T follicular helper cell (primary cell): ENCODE measurements at regions not wholly inside any gene's neighbourhood (a gene's known extent, or its start where the extent isn't known, plus 50 kb on each side); places are given as distances from the start of the nearest gene placed in this dataset.
"Not testable (repeated sequence)": the region's sequence is repeated elsewhere in the genome, so short reads cannot be mapped to it uniquely, and the experiment has no call there.

Experiments
- DNase-seq: peaks from one replicate; pipeline ENCODE4 v3.0.0-alpha.2; 2020; ENCODE audit warnings: low read depth

DNA sequence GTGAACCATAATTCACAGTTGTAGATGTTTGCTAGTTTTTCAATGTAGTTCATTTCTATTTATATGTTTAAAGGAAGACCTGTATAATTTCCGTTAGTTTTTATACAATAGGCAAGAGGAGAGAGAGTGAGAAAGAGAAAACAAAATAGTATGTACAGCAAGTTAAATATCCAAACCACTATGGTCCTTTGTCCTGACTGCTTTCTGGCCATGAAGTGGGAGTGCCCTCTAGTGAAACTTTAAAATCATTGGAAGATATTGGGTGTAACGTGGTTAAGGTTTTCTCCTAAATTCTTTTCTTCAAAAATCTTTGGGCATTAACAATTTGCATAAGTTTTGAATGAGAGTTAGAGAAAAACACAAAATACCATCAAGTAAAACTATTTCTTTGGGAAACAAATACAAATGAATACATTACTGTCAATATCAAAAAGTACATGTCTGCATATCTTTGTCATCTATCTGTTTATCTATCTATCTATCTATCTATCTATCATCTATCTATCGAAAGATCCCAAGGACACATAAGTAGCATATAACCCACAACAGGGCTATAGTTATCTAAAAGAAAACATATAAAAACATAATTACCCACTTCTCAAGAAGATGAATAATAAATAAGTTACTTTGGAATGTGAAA is 534.6 kb upstream of the ATP11B start:
- no peak for DNase-seq

DNA sequence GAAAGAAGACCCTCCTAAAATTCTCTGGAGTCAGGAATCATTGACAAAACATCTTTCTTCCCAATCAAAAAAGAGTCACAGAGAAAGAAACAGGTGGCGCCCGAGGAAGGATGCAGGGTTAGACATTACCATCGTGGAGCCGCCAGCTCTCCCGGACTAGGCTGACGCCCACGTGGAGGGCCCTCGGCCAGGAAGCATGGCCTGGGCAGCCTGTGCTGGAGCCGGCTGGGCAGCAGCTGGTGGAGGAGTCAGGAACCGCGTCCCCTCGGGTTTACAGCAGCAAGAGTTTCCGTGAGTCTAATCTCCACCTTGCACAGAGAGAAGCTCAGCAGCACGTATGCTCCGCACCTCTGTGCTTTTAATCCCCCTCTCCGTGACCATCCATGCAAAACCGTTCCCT is 533.7 kb upstream of the ATP11B start:
- DNase-seq: no peak

DNA sequence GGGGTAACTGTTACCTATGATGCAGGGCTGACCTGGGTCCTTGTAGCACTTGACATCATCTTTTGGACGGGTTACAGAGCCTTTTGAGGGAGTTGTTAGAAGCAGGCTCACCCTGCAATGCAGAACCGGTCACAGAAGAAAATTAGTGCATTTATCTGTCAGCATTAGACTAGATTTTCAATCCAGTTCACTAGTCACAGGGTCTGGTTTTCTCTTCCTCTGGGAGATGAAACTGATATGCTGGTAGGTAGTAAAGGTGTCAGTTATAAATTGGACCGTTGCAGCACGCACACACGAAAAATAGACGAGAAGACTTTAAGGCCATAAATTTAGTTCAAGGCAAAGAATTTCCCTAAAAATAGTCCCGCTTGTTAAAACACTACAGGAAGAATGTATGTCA is 532.3 kb upstream of the ATP11B start:
- no peak for DNase-seq

DNA sequence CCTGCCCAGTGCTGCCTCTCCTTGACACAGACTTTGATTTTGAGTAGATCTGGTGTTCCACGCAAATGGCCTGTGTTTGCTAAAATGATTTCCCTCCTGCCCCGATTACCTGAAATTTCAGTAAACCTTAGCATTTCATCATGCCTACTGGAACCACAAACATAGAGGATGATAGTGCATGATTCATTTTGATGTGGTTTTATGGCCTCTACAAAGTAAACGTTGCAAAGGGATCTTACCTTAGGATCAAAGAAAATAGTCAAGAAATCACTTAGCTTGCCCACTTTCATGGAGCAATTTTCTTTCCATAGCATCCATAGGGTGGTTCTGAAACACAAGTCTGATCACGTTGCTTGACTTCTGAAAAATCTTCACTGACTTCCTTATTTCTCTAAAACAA is 524.6 kb upstream of the ATP11B start:
- DNase-seq: no peak

DNA sequence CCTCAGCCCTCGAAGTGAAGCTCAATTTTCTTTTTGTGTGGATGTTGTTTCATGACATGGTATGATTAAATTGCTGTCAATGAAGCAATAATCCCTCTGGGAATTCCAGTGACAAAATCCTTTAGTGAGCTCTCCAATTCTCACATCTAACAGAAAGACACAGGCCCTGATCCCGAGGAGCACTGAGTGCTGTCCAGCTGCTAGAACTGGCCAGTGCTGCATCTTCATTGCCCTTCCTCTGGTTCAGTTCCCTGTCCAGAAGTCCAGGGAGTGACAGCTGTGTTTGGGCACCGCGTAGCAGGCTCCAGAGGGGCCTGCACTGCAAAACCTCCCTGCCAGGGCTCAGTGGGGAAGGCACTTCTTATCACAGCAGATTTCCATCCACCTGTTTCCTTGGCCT is 516.8 kb upstream of the ATP11B start:
- DNase-seq: no peak

DNA sequence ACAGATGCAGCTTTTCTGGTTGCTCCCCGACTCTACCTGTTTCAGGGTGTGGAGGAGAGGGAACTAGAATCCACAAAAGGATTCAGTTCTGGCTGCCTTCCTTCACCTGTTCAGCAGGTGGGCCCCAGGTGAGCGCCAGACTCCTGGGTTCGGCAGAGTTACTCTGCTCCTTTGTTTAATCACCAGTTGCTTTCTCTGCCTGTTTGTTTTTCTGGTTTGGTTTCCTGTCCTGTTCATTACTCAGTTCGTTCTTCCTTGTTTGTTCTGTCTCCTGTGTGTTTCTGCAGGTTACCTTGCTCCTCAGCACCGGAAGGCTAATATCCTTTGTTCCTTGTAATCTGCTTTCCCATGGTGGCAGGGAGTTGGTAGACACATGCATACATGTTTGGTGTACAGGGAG is 508.5 kb upstream of the ATP11B start:
- DNase-seq: no peak

DNA sequence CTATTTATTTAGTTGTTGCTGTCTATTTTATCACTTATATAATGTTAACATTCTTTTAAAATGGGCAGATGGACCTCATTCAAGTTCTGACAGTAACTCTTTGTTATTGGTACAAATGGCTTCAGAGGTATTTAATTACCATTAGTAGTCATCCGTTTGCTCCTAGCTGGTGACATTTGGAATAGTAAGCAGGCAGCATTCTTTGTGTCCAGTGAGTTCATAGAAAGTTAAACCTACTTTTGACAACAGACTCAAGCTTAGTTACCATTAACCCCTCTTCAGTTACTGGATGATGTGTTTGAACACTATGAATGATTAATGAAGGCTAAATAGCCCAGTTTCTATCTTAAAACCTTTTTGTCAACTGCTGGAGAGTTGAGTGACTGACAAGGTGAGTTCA is 500.7 kb upstream of the ATP11B start:
- DNase-seq: no peak

DNA sequence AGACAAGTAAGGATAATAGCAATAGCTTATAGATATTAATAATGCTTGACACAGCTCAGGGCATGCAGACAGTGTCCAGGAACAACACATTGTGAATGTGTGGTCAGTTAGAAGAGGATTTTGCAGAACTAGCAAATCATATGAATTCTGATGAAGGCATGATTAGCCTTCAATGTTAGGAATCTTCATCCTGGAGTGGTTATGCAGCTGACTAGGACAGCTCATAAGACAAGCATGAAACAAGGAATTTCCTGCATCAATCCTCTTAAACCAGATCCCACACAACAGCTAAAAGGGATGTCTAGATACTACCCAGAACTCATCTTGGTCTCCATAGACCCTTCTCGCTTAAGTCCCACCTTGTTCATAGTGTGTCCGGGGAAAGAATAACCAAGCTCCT is 499.0 kb upstream of the ATP11B start:
- DNase-seq: no peak

DNA sequence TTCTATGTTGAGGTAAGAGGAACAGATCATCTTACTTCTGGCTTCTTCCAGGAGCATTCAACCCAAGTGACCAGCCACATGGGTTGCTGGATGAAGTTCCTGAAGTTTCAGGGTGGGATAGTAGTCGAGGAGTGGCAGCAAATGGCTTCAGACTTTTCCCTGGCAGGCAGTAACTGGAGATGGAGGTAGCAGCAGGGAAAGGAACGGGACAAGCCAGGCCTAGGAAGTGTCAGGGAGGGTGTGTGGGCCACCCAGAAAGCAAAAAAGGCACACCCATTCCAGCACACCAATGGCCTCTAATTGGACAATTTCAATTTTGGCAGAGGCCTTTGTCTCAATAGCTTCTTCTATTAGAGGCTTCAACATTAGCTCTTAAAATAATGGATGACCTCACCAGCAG is 498.6 kb upstream of the ATP11B start:
- no peak for DNase-seq

DNA sequence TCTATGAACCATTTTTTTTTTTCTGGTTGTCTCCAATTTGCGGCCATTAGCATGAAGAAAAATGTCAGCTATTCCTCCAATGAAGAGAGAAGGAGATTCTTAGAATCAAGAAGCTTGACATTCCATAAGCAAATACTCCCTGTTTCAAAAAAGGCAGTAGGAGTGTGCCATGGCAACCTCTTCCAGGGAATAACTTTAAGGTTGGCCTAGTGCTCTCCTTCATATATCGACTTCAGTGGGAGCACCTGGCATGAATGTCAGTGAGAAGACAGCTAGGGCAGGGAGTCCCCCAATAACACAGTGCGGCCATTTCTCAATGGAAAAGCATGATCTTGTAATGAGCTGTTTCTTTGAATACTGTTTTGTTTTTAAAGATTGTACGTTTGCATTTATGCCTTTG is 493.0 kb upstream of the ATP11B start:
- DNase-seq: no peak

DNA sequence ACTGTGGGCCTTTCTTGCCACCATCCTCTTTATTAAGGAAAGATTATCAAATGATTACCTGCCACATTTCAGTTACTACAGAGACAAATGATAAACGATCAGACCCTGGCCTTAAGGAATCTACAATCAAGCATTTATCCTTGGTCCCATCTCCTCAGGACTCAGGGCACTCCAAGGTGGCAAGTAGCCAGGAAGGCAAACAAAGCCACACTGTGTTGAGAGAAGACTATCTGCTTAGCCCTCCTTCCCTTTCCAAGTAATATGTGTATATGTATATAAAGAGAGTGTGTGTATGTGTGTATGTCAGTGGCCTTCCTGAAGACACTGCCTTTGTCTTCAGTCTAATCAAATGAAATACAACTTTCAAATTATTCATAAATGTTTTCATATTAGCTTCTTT is 490.1 kb upstream of the ATP11B start:
- no peak for DNase-seq

DNA sequence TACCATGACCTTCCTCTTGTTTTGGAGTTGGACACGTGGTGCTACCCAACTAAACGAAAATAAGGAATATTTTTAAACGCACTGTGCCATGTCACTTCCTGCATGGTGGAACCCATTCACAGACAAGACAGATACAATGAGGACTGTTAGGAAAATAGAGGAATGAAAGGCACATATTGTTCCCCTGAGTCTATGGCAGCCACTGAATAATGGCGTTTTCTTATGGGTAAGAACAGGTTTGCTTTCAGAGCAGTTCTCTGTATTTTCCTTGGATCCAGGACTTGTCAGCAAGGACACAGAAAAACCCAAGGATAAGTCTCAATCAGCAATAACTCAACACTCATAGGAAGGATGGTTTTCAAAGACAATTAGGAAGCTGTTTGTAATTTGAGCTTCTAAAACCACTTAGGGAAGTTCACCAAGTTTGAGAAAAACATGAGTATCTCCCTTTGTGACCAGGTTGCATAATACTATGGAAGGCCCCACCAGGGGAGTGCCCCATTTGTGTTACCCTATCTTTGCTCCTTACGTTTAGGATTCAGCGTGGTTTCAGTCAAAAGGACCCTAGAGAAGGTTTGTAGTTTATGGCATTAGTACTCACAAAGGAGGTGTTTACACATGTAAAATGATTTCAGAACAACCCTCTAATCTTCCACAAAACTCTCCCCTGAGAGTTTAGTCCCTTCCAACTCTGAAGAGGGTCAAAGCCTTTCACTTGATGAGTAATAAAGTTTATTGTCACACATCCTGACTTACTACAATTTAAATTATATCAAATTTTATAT is 487.2 kb upstream of the ATP11B start:
- DNase-seq: no peak

DNA sequence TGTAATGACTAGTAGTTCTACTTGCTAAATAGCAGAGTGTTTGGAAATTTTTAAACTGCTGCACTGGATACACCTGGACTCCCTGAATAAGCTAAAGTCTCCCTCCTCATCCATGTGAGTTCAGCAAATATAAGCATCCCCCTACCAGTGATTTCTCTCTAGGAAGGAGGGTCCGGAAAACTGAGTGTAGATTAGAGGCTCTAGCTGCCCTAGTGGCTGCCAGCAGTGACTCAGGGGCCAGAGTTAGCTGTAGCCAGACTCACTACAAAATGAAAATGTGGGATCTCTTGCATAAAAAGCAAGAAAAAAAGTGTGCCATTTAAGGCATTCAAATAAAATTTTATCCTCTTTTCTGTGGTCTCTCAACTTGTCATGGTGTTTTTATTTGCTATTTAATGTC is 485.0 kb upstream of the ATP11B start:
- no peak for DNase-seq

DNA sequence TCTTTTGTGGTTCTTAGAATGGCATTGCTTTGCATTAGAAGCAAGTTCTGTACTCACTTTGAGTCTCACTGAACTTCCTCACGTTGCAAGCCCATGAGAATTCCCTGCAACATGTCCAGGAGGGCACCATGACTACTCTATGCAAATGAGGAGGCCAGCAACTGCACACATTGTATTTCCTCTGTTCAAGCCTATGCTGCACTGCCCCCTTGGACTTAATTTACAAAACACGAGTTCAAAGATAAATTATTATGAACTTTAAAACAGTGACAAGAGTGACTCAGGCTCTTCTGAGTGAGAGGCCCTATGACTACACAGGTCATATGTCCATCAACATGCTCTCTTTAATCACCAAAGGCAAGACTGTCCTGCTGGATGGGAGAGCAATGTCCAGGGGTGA is 484.2 kb upstream of the ATP11B start:
- DNase-seq: no peak

DNA sequence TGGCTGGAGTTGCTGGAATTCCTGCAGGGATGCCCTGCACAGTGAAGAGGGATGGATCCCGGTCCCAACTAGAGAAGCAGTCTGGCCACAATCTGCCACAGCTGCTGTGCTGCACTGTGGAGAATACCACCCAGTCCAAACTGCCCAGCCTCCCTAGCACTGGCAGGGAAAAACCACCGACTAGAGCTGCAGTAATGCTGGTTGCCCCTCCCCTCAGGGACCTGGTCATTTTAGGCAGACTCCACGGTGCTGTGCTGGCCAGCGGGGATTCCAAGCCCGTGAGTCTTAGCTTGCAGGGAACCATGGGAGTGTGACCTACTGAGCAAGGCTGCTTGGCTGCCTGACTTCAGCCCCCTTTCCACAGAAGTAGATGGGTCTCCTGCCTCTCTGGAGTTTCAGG is 478.0 kb upstream of the ATP11B start:
- DNase-seq: no peak

DNA sequence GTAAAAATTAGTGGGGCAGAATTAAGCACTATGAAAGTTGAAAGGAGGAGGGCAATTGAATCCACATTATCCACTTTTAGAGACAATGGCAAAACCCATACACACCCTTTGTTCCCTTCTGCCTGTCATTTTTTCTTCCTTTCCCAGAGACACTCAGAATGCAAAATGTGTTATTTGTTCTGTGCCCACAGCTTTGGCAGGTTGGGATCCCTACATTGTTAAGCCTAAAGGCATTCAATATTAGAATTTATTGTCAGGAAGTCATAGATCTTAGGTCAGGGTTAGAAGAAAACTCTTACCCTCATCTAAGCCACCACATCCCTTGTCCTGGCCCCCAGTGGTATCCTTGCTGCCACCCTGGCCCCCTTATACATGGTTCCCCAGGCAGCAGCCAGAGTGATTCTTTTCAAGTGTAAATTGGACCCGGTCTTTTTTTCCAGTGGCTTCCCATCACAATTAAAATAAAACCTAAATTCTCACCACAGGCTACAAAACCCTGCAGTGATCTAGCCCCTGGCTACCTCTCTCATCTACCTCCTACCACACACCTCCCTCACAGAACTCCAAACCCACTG is 470.1 kb upstream of the ATP11B start:
- DNase-seq: no peak

DNA sequence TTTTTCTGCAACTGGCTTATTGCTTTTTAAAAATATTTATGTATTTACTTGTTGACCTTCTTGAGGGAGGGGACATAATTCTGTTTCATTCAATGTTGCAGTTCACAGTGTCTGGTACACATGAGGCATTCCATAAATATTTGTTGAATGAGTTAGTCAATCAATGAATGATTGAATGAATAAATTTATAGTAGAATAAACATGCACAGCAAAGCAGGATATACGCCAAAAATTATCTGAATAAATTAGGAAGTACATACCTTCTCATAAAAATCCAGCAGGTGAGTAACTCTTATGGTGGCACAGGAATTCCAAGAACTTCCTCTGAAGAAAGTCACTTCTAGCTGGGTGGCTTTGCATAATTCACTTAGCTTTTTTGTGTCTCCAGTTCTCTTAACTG is 469.4 kb upstream of the ATP11B start:
- no peak for DNase-seq

DNA sequence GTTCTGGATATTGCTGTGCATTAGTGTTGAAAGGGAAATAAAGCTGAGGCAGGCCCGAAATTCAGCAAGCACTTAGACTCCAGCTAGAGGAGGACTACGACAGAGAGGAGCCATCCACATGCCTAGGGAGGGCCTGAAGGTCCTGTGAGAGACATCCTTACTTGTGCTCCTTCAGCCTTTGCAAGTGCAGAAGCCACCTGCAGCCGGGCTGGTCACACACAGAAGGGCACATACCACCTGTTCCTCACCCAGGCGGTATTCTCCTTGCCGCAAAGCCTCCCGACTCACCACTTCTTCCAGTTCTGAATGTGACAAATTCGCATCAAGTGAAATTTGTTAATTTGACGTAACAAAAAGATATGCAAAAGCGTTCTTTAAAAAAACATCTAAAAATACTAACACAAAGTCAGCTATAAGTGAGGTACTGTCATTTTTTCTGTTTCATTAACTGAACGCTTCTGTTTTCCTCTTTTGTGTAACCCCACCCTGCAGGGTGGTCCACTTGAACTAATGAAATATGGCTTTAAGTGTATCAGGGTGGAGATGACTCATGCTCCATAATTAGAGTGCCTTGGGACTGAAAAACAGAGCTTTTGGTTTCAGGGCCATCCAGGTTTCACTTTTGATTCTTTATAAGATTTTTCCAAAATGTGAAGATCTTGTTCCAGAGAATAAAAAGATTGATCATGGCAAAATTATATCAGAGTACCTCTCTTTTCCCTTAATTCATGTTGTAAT is 467.9 kb upstream of the ATP11B start:
- no peak for DNase-seq

DNA sequence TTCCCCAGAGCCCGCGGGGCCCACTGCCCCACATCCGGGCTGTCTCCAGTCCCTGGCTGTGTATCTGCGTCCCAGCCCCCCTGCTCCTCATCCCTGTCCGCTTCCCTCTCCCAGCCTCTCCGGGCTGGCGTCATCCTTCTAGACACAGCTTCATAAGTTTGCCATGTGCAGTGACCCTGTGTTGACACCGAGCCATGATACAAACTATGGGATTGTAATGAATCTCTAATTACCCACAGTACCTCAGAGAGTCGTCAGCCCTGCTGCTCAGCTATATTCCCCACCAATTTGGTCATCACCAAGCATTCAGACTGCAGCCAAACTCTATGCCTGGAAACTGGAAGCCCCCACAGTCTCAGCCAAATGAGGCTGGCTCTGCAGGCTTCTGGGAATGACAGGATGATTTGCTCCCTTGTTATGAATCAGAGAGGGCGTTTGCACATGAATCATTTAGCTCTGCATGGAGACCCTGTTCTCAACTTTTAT is 466.1 kb upstream of the ATP11B start:
- DNase-seq: no peak

DNA sequence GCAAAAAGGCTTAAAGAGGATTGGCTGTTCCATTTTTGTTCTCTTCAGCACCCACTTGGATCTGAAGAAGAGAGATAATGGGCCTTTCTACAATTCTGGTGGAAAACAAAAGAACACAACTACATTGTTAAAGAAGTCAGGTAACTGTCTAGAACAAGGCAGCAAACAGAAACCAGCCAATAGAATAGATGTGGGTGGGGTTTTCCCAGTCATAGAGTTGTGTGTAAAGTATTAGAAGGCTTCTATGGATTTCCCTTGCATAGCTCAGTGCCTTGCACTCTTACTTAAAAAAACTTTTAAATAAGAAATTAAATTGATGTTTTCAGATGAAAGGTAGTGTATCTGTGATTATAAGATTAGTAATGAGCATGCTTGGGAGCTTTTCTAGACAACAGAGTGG is 462.7 kb upstream of the ATP11B start:
- DNase-seq: no peak

DNA sequence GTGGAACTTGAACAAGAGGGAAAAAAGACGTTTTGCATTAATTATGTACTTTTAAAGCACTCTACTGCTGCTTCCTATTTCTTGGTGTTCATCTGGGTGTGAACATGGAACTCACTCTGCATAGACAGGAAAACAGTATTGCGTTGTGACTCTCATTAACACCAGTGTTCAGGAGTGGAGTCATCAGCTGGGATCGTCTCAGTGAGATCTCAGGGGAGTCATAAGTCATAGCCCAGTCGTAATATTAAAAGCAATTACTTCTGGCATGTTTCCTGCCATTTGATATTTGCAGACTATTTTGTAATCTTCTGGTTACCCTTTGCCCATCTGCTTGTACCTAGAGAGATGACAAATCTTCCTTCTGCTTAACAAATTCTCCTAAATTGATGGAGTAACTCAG is 462.0 kb upstream of the ATP11B start:
- no peak for DNase-seq

DNA sequence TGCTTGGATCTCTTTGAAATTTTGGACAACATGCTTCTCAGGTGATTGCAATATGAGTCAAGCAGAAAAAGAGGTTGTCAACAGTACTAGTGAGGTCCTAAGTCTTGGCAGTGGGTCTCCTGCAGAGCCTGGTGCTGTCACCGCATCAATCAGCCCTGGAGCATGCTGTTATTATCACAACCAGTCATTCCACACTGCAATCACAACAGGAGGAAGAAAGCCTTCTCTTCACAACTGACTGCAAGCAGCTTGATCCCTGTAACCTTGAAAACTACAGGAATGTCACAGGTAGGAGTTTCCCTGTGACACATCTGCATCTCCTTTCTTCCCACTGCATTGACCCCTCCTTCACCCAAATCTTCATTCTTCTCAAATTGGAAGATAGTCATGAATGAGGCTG is 451.1 kb upstream of the ATP11B start:
- no peak for DNase-seq

DNA sequence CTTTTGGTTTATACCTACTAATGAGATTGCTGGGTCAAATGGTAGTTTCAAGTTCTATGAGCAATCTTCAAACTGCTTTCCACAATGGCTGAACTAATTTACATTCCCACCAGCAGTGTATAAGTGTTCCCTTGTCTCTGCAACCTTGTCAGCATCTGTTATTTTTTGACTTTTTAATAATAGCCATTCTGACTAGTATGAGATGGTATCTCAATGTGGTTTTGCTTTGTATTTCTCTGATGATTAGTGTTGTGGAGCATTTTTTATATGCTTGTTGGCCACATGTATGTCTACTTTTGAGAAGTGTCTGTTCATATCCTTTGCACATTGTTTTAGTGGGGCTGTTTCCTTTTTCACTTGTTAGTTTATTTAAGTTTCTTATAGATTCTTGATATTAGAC is 449.3 kb upstream of the ATP11B start:
- DNase-seq: not testable (repeated sequence)
